Endothelial cell of umbilical vein (primary cell): ENCODE measurements at regions not wholly inside any gene's neighbourhood (a gene's known extent, or its start where the extent isn't known, plus 50 kb on each side); places are given as distances from the start of the nearest gene placed in this dataset.

Source experiments
- BruUV-seq: library from RNA; stranded (reverse); fragments of 400-500 nt; replicated peaks from 2 replicates; lab custom pipeline; 2021; lab: Mats Ljungman, UMichigan
- CTCF ChIA-PET: fragments of 300-600, 350-600 bp; sonication (Branson Sonifier 250); formaldehyde crosslinking; loops from one replicate; lab custom pipeline; 2021; ENCODE audit warnings: antibody characterized with exemption, inconsistent platforms; lab: Charles Lee
- POLR2A ChIA-PET: fragments of 300-600, 350-600 bp; sonication (Branson Sonifier 250); formaldehyde crosslinking; loops from one replicate; lab custom pipeline; 2021; ENCODE audit warnings: antibody characterized with exemption, inconsistent platforms; lab: Charles Lee
- DNase-seq: peaks from one replicate; pipeline ENCODE4 v3.0.0-alpha.2; 2011; ENCODE audit warnings: low read depth, low spot score
- FAIRE-seq: peaks from 2 replicates; lab custom pipeline; 2011; peaks lifted over from hg19 to GRCh38; lab: Jason Lieb, UNC
- H2AFZ ChIP-seq: 2 replicates; pipeline ENCODE4 v1.6.0; 2012; ENCODE audit warnings: low read depth, low read length, control low read depth, inconsistent platforms
- H3K27ac ChIP-seq: 2 replicates; pipeline ENCODE4 v1.5.1; 2011; ENCODE audit warnings: low read depth, mild to moderate bottlenecking, control low read depth, low read length, moderate library complexity; ENCODE audit not compliant: insufficient read depth
- H3K27me3 ChIP-seq, 2 experiments: 2 replicates each; pipeline versions ENCODE4 v1.6.0 to v1.6.1; 2011; ENCODE audit warnings: low read length in 2 of 2, mixed read lengths in 1 of 2; ENCODE audit not compliant: control insufficient read depth in 2 of 2, insufficient read depth in 2 of 2
- H3K36me3 ChIP-seq, 2 experiments: 2 replicates in 1 of 2; 3 replicates in 1 of 2; pipeline ENCODE4 v1.5.1; 2011; ENCODE audit warnings: low read length in 2 of 2, mild to moderate bottlenecking in 1 of 2, moderate library complexity in 1 of 2; ENCODE audit not compliant: control insufficient read depth in 2 of 2, insufficient read depth in 2 of 2; ENCODE audit errors: extremely low read depth in 1 of 2
- H3K4me1 ChIP-seq: 3 replicates; pipeline ENCODE4 v1.5.1; 2011; ENCODE audit warnings: mild to moderate bottlenecking, low read length; ENCODE audit not compliant: control insufficient read depth, insufficient read depth; ENCODE audit errors: extremely low read depth
- H3K4me2 ChIP-seq: 2 replicates; pipeline ENCODE4 v1.6.1; 2011; ENCODE audit warnings: low read length, control low read depth, mixed read lengths; ENCODE audit not compliant: insufficient read depth
- H3K4me3 ChIP-seq, 3 experiments: fragments of 200-600 bp in 1 of 3; sonication (generic), shearing (Covaris generic) in 1 of 3; replicated peaks in 1 of 3; 2 replicates each; pipeline ENCODE4 v1.5.1; 2011 to 2016; ENCODE audit warnings: control low read depth in 3 of 3, low read length in 3 of 3, mild to moderate bottlenecking in 2 of 3, inconsistent platforms in 1 of 3, low read depth in 1 of 3, moderate library complexity in 1 of 3; ENCODE audit not compliant: insufficient read depth in 1 of 3
- H3K79me2 ChIP-seq: 2 replicates; pipeline ENCODE4 v1.6.0; 2012; ENCODE audit warnings: low read length, inconsistent platforms; ENCODE audit not compliant: control insufficient read depth, insufficient read depth
- H3K9ac ChIP-seq: replicated peaks from 2 replicates; pipeline ENCODE3; 2011; ENCODE audit warnings: low read length, control low read depth; ENCODE audit not compliant: insufficient read depth; ENCODE audit errors: extremely low read depth
- H3K9me1 ChIP-seq: replicated peaks from 3 replicates; pipeline ENCODE4 v1.6.0; 2011; ENCODE audit warnings: mild to moderate bottlenecking, low read length; ENCODE audit not compliant: control insufficient read depth, insufficient read depth; ENCODE audit errors: extremely low read depth
- H3K9me3 ChIP-seq: replicated peaks from 2 replicates; pipeline ENCODE4 v1.5.1; 2012; ENCODE audit warnings: low read length, inconsistent platforms; ENCODE audit not compliant: control insufficient read depth, insufficient read depth
- H4K20me1 ChIP-seq: replicated peaks from 2 replicates; pipeline ENCODE3; 2011; ENCODE audit warnings: mild to moderate bottlenecking, low read length; ENCODE audit not compliant: control insufficient read depth, insufficient read depth; ENCODE audit errors: extremely low read depth
- FOS ChIP-seq: IDR thresholded peaks from 2 replicates; pipeline ENCODE4 v1.6.1; 2011; ENCODE audit warnings: mild to moderate bottlenecking, low read length, moderate library complexity, borderline replicate concordance; ENCODE audit not compliant: insufficient read depth
- GATA2 ChIP-seq: IDR thresholded peaks from 2 replicates; pipeline ENCODE4 v1.7.0; 2011; ENCODE audit warnings: low read depth, mild to moderate bottlenecking, moderate library complexity, mixed read lengths, low read length; ENCODE audit not compliant: insufficient read length, insufficient read depth
- JUN ChIP-seq: IDR thresholded peaks from 2 replicates; pipeline ENCODE4 v1.6.1; 2011; ENCODE audit warnings: borderline replicate concordance, low read depth; ENCODE audit not compliant: insufficient read length, insufficient read depth
- POLR2A ChIP-seq: IDR thresholded peaks from 2 replicates; pipeline ENCODE4 v1.6.1; 2012; ENCODE audit warnings: low read depth, mild to moderate bottlenecking, control low read depth, low read length
- dilution Hi-C: fragments of 300-500 bp; cut with MboI; formaldehyde crosslinking; loops from one replicate; pipeline ENCODE4 v1.15.0; 2019; ENCODE audit warnings: low sequenced_read_pairs; ENCODE audit not compliant: extremely low pct_ligation_motif_present
- intact Hi-C: fragments of 100-400 bp; cut with micrococcal nuclease; formaldehyde crosslinking; loops from one replicate; pipeline ENCODE4 v1.10.0; 2022
- TF ChIP-seq, protein P1 (sequence below): IDR thresholded peaks from 2 replicates; pipeline ENCODE4 v1.6.1; 2011; ENCODE audit not compliant: insufficient read depth, insufficient read length

DNA sequence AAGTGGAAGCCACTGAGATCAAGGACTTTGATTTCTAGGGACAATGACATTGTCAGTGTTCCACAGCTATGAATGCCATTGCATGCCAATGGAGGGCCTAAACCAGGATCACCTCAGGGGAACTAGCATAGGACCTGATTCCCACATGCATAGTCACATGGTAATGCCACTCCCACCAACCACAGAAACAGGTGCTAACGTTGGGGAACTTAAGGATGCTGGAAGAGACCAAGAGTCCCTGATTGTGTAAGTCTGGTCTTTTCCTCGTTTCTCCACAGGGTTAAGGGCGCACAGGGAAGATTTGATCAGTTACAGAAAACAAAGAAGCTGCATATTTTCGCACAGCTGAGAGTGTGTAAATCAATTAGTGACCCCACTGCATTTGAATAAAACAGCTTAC lies 59.4 kb upstream of the CD44 start:
- Histone ChIP-seq H3K4me3 (no peak overlapping the region), H3K9ac (no peak overlapping the region), H3K9me1 (no peaks in the 10 kb centered on the region), H2AFZ (no peak overlapping the region), H3K4me2 (no peak overlapping the region), H4K20me1 (no peaks in the 10 kb centered on the region), H3K27me3 (no peaks in the 10 kb centered on the region), H3K36me3 (no peaks in the 10 kb centered on the region), H3K79me2 (no peaks in the 10 kb centered on the region), H3K27ac (no peak overlapping the region), H3K4me1 (peaks cover 33% of the 10 kb centered on the region), H3K9me3 (no peaks in the 10 kb centered on the region)
- DNase-seq, result no peak
- intact Hi-C loops, result loop anchor here (5.0 to 10.0 kb wide), 3 partner anchors 47 to 155 kb away; no protein-coding TSS in a partner anchor
- ChIA-PET POLR2A (no interaction called here), CTCF (interaction anchor here (0.8 kb wide), 1 partner anchor 18 kb away, joined by 3 read pairs; no protein-coding TSS in a partner anchor)
- FAIRE-seq, result no peak
- dilution Hi-C loops, result no loop called here
- BruUV-seq, result no TSS peak
- TF ChIP-seq GATA2 (no peak), JUN (no peak)
- TF ChIP-seq, protein P1, sequence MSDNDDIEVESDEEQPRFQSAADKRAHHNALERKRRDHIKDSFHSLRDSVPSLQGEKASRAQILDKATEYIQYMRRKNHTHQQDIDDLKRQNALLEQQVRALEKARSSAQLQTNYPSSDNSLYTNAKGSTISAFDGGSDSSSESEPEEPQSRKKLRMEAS, result no peak

DNA sequence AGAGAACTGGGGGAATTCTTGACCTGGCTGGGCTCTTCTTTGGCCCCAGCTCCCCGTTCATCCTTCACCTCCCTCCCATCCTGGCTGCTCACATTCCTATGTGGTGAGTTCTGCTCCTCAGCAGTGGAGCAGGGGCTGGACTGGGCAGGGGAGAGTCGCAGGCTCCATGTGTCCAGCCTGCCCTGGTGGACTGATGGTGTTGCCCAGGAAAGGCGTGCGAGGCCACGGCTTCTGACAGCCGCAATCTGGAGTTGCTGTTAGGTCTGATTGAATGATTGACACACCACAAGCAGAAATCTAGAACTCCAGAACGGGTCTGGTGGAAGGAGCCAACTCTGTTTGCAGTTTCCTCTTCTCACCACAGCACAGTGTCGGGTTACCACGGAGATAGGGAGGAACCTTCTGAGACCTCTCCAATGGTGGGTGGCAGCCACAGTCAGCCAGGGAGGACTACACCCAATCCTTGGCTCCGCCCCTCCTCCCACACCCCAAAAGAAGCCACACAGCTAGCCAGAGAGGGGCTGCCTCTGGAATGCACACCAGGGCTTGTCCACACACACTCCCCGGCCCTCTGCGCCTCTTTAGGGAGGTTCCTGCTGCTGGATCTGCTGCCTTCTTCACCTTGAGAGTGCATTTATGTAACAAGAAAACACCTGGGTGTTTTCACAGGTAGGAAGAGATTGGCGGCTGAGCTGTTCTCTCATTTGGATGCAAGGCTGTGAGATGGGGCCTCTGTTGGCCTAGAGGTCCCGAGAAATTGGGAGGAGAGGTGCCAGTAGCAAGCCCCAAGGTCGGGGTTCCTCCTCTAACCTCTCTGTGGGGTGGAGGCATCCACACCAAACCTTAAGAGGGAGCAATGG lies 56.4 kb upstream of the CD44 start:
- CTCF ChIA-PET, result interaction anchor here (0.6 to 0.8 kb wide), 2 partner anchors 29 to 1923 kb away, joined by 3 read pairs; no protein-coding TSS in a partner anchor
- no peaks in the 10 kb centered on the region for H3K36me3 ChIP-seq
- H3K4me1 ChIP-seq, result peaks cover 26% of the 10 kb centered on the region
- FAIRE-seq (no peak), DNase-seq (no peak)
- TF ChIP-seq POLR2A (no peak), FOS (peak; percentile 33)
- H3K27ac ChIP-seq, result no peak overlapping the region
- dilution Hi-C loops (no loop called here), intact Hi-C loops (loop anchor here (2.0 to 10.0 kb wide), 2 partner anchors 84 to 158 kb away; no protein-coding TSS in a partner anchor)
- H3K27me3 ChIP-seq, result no peaks in the 10 kb centered on the region
- POLR2A ChIA-PET, result no interaction called here
- no peaks in the 10 kb centered on the region for H4K20me1 ChIP-seq
- H3K4me3 ChIP-seq, result no peak overlapping the region
- no peaks in the 10 kb centered on the region for H3K9me1 ChIP-seq
- H3K9me3 ChIP-seq, result no peaks in the 10 kb centered on the region
- H3K9ac ChIP-seq, result no peak overlapping the region
- no peaks in the 10 kb centered on the region for H3K79me2 ChIP-seq
- BruUV-seq, result no TSS peak
- peak overlapping the region; percentile 90 for H2AFZ ChIP-seq
- H3K4me2 ChIP-seq, result peak overlapping the region; percentile 18
